ENCODE measurements at regions not wholly inside any gene's neighbourhood (a gene's known extent, or its start where the extent isn't known, plus 50 kb on each side); places are given as distances from the start of the nearest gene placed in this dataset.

DNA sequence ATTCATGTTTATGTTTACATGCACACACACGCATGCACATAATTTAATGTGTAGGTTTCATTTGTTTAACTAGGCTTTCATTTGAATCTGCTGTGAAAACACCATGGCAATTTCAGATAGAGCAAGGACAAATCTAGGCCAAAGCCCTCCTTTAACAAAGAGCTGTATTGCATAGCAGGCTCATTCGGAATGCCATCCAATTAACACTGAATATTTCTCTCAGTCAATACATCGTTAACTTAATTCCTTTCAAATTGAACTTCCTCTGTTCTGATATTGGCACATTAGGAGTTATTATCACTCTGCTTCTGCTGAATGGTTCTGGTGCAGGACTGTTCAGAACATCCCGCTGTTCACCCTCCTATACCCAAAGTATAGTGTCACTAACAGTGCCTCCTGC lies 435.1 kb upstream of the CDH20 start:
- TF ChIP-seq, protein P1, sequence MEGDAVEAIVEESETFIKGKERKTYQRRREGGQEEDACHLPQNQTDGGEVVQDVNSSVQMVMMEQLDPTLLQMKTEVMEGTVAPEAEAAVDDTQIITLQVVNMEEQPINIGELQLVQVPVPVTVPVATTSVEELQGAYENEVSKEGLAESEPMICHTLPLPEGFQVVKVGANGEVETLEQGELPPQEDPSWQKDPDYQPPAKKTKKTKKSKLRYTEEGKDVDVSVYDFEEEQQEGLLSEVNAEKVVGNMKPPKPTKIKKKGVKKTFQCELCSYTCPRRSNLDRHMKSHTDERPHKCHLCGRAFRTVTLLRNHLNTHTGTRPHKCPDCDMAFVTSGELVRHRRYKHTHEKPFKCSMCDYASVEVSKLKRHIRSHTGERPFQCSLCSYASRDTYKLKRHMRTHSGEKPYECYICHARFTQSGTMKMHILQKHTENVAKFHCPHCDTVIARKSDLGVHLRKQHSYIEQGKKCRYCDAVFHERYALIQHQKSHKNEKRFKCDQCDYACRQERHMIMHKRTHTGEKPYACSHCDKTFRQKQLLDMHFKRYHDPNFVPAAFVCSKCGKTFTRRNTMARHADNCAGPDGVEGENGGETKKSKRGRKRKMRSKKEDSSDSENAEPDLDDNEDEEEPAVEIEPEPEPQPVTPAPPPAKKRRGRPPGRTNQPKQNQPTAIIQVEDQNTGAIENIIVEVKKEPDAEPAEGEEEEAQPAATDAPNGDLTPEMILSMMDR (IDR thresholded peaks at IDR 0.05; ENCODE audit: insufficient read depth, low read depth, low read length): no peak
- no peak for TF ChIP-seq EZH2 (IDR thresholded peaks at IDR 0.05; ENCODE audit: insufficient read depth, low read length)

All from astrocyte (in vitro differentiated cells and primary cell).